DND-41 (cell line): ENCODE measurements at regions not wholly inside any gene's neighbourhood (a gene's known extent, or its start where the extent isn't known, plus 50 kb on each side); places are given as distances from the start of the nearest gene placed in this dataset.

Experiments used
- ATAC-seq: fragments of 200-7000 bp; cut with Tn5 transposase; 3 replicates; pipeline ENCODE4 v1.9.1; 2021; ENCODE audit warnings: low read depth; ENCODE audit not compliant: insufficient read depth
- DNase-seq: peaks from one replicate; pipeline ENCODE4 v3.0.0-alpha.2; 2020
- H2AFZ ChIP-seq: 2 replicates; pipeline ENCODE4 v1.6.0; 2012; ENCODE audit warnings: low read depth, low read length
- H3K27ac ChIP-seq: 2 replicates; pipeline ENCODE4 v1.5.1; 2012; ENCODE audit warnings: low read length, inconsistent platforms
- H3K27me3 ChIP-seq: fragments of 200-600 bp; sonication (generic); 2 replicates; pipeline ENCODE4 v1.6.0; 2012; ENCODE audit warnings: low read length, mild to moderate bottlenecking, inconsistent platforms; ENCODE audit not compliant: insufficient read depth, poor library complexity
- H3K36me3 ChIP-seq: 2 replicates; pipeline ENCODE4 v1.5.1; 2012; ENCODE audit warnings: low read length, inconsistent platforms; ENCODE audit not compliant: insufficient read depth
- H3K4me1 ChIP-seq: 2 replicates; pipeline ENCODE4 v1.5.1; 2012; ENCODE audit warnings: mild to moderate bottlenecking, low read length; ENCODE audit not compliant: insufficient read depth
- H3K4me2 ChIP-seq: 2 replicates; pipeline ENCODE4 v1.6.0; 2012; ENCODE audit warnings: mild to moderate bottlenecking, moderate library complexity, low read length, inconsistent platforms; ENCODE audit not compliant: insufficient read depth
- H3K4me3 ChIP-seq, 2 experiments: fragments of 200-600 bp in 1 of 2; shearing (Covaris generic) in 1 of 2; 2 replicates each; pipeline ENCODE4 v1.5.1; 2012 to 2016; ENCODE audit warnings: inconsistent platforms in 2 of 2, low read length in 2 of 2, mild to moderate bottlenecking in 2 of 2, low read depth in 1 of 2, moderate library complexity in 1 of 2
- H3K79me2 ChIP-seq: 2 replicates; pipeline ENCODE4 v1.6.0; 2012; ENCODE audit warnings: low read length, inconsistent platforms; ENCODE audit not compliant: insufficient read depth
- H3K9ac ChIP-seq: 2 replicates; pipeline ENCODE4 v1.6.0; 2012; ENCODE audit warnings: low read depth, mild to moderate bottlenecking, inconsistent platforms, low read length, moderate library complexity
- H3K9me3 ChIP-seq: 2 replicates; pipeline ENCODE4 v1.5.1; 2012; ENCODE audit warnings: low read length, moderate library complexity, mild to moderate bottlenecking, inconsistent platforms; ENCODE audit not compliant: insufficient read depth, severe bottlenecking
- H4K20me1 ChIP-seq: 2 replicates; pipeline ENCODE4 v1.6.0; 2012; ENCODE audit warnings: low read length; ENCODE audit not compliant: insufficient read depth
- EZH2 ChIP-seq: IDR thresholded peaks from 3 replicates; pipeline ENCODE4 v1.6.1; 2012; ENCODE audit warnings: borderline replicate concordance, low read depth, mild to moderate bottlenecking, moderate library complexity, low read length, inconsistent platforms; ENCODE audit not compliant: severe bottlenecking
- TF ChIP-seq, protein P1 (sequence below): IDR thresholded peaks from 2 replicates; pipeline ENCODE4 v1.5.1; 2012; ENCODE audit warnings: borderline replicate concordance, low read length, moderate library complexity, mild to moderate bottlenecking; ENCODE audit not compliant: poor library complexity, severe bottlenecking; ENCODE audit errors: extremely low read depth

DNA sequence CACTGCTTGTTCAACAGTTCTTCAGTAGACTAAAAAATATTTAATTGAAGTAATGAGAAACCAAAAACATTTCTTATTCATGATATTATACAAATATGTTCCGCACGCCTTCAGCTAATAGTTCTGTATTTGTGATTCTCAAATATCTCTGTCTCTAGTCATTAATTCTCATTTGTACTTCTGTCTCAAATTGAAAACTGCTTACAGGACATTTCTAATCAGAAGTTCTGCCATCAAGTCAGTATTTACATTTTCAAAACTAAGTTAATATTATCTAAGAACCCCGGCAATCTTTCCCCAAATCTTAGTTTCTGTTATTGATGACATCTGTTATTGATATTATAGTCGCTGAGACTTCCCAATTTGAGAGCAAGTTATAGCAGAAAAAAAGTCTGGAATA is 78.6 kb upstream of the PGRMC2 start:
- Histone ChIP-seq H3K36me3 (no peaks in the 10 kb centered on the region), H3K4me2 (no peak overlapping the region), H3K9me3 (peaks cover 3% of the 10 kb centered on the region), H3K4me3 (no peak overlapping the region), H3K9ac (no peak overlapping the region), H3K27ac (no peak overlapping the region), H3K4me1 (no peaks in the 10 kb centered on the region), H2AFZ (no peak overlapping the region), H3K79me2 (no peaks in the 10 kb centered on the region), H3K27me3 (no peaks in the 10 kb centered on the region), H4K20me1 (no peaks in the 10 kb centered on the region)
- ATAC-seq (no peak), DNase-seq (no peak)
- TF ChIP-seq, protein P1, sequence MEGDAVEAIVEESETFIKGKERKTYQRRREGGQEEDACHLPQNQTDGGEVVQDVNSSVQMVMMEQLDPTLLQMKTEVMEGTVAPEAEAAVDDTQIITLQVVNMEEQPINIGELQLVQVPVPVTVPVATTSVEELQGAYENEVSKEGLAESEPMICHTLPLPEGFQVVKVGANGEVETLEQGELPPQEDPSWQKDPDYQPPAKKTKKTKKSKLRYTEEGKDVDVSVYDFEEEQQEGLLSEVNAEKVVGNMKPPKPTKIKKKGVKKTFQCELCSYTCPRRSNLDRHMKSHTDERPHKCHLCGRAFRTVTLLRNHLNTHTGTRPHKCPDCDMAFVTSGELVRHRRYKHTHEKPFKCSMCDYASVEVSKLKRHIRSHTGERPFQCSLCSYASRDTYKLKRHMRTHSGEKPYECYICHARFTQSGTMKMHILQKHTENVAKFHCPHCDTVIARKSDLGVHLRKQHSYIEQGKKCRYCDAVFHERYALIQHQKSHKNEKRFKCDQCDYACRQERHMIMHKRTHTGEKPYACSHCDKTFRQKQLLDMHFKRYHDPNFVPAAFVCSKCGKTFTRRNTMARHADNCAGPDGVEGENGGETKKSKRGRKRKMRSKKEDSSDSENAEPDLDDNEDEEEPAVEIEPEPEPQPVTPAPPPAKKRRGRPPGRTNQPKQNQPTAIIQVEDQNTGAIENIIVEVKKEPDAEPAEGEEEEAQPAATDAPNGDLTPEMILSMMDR = no peak
- no peak for TF ChIP-seq EZH2

DNA sequence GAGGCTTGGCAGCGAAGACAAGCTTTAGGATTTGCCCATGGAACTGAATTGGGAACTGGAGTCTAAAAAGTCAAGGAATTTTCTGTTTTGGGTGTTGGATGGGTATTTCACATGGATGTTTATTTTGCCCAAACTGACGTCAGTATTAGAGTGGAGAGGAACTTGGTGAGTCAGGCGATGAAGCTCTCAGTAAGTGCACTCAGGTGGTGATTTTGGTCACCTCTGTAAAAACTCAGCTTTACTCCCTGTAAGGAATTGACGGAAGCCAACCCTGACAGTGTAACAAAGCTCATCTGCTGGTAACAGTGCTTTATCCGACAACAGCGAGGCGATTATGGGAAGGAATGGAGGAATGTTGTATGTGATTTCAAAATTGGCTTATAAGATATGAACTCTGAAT is 77.0 kb upstream of the PGRMC2 start:
- Histone ChIP-seq H2AFZ (no peak overlapping the region), H4K20me1 (no peaks in the 10 kb centered on the region), H3K9ac (no peak overlapping the region), H3K4me2 (no peak overlapping the region), H3K27me3 (no peaks in the 10 kb centered on the region), H3K9me3 (peaks cover 3% of the 10 kb centered on the region), H3K4me1 (no peaks in the 10 kb centered on the region), H3K79me2 (no peaks in the 10 kb centered on the region), H3K36me3 (no peaks in the 10 kb centered on the region), H3K27ac (no peak overlapping the region), H3K4me3 (no peak overlapping the region)
- ATAC-seq (no peak), DNase-seq (no peak)
- TF ChIP-seq, protein P1 = no peak
- no peak for TF ChIP-seq EZH2

DNA sequence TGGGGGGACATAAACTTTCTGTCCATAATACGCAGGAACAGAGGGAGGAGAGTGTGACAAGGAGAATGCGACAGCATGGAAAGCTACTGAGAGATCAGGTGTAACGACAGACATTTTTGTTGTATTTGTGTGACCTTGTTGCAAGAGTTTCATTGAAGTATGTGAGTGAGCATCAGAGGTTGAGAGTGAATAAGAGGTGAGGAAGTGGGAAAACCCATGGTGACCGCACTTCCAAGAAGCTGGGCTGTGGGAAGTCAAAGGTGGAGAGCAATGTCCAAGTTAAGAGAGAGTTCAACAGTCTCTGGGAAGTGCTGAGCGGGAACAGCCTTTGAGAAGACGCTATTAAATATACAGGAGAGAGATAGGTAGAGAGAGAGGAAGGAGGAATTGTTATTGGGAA is 76.4 kb upstream of the PGRMC2 start:
- no peak for TF ChIP-seq EZH2
- TF ChIP-seq, protein P1 = no peak
- Histone ChIP-seq H3K79me2 (no peaks in the 10 kb centered on the region), H2AFZ (no peak overlapping the region), H3K9ac (no peak overlapping the region), H3K4me3 (no peak overlapping the region), H3K36me3 (no peaks in the 10 kb centered on the region), H3K4me1 (no peaks in the 10 kb centered on the region), H3K27me3 (no peaks in the 10 kb centered on the region), H3K27ac (no peak overlapping the region), H3K9me3 (no peaks in the 10 kb centered on the region), H4K20me1 (no peaks in the 10 kb centered on the region), H3K4me2 (no peak overlapping the region)
- DNase-seq = no peak
- no peak for ATAC-seq

DNA sequence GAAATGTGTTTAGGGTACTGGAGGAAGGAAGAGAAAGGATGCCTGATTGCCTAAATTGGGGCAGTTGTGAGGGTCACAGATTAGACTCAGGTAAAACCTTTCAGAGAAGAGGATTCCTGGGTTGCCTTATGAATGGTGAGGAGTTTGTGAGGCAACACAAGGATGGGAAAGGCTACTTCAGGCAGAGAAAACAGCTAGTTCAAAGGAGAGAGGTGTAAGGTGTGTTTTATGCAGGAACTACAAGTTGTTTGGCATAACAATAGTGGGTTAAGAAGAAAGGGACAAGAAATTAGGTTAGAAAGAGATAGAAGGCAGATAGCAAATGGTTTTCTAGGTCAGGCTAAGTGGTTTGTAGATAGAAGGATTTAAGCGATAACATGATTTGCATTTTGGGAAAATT is 75.1 kb upstream of the PGRMC2 start:
- Histone ChIP-seq H3K79me2 (no peaks in the 10 kb centered on the region), H3K9me3 (no peaks in the 10 kb centered on the region), H3K27ac (no peak overlapping the region), H4K20me1 (no peaks in the 10 kb centered on the region), H3K4me3 (no peak overlapping the region), H3K4me1 (no peaks in the 10 kb centered on the region), H3K27me3 (no peaks in the 10 kb centered on the region), H2AFZ (no peak overlapping the region), H3K9ac (no peak overlapping the region), H3K36me3 (no peaks in the 10 kb centered on the region), H3K4me2 (no peak overlapping the region)
- TF ChIP-seq, protein P1 = no peak
- no peak for TF ChIP-seq EZH2
- ATAC-seq (no peak), DNase-seq (no peak)
